Activated CD8-positive, alpha-beta memory T cell treated with anti-CD3 and anti-CD28 coated beads, Interleukin-2, amount 10 ng/mL, durations not matched to agents 7 days and 5 days (primary cell): ENCODE measurements at regions not wholly inside any gene's neighbourhood (a gene's known extent, or its start where the extent isn't known, plus 50 kb on each side); places are given as distances from the start of the nearest gene placed in this dataset.

Source experiments
- ATAC-seq: fragments of 150-1000 bp; cut with Tn5 transposase; one replicate; pipeline ENCODE4 v1.10.0; 2021; ENCODE audit warnings: moderate library complexity
- CTCF ChIA-PET: fragments of 350-600 bp; sonication (Branson Sonifier 250); formaldehyde crosslinking; loops from one replicate; lab custom pipeline; 2021; ENCODE audit warnings: antibody characterized with exemption; lab: Charles Lee
- DNase-seq: peaks from one replicate; pipeline ENCODE4 v3.0.0-alpha.2; 2020
- H3K27ac Mint-ChIP-seq: one replicate; pipeline ENCODE4 v1.8.0; 2021; ENCODE audit warnings: mild to moderate bottlenecking, mixed read lengths
- H3K27me3 Mint-ChIP-seq: one replicate; pipeline ENCODE4 v1.8.0; 2021; ENCODE audit warnings: mixed read lengths
- H3K36me3 Mint-ChIP-seq: one replicate; pipeline ENCODE4 v1.8.0; 2021; ENCODE audit warnings: mild to moderate bottlenecking, mixed read lengths
- H3K4me1 Mint-ChIP-seq: one replicate; pipeline ENCODE4 v1.8.0; 2021; ENCODE audit warnings: mixed read lengths
- H3K4me3 Mint-ChIP-seq: one replicate; pipeline ENCODE4 v1.8.0; 2021; ENCODE audit warnings: mild to moderate bottlenecking, moderate library complexity, mixed read lengths
- H3K9me3 Mint-ChIP-seq: one replicate; pipeline ENCODE4 v1.8.0; 2022; ENCODE audit warnings: low read depth, mixed read lengths

DNA sequence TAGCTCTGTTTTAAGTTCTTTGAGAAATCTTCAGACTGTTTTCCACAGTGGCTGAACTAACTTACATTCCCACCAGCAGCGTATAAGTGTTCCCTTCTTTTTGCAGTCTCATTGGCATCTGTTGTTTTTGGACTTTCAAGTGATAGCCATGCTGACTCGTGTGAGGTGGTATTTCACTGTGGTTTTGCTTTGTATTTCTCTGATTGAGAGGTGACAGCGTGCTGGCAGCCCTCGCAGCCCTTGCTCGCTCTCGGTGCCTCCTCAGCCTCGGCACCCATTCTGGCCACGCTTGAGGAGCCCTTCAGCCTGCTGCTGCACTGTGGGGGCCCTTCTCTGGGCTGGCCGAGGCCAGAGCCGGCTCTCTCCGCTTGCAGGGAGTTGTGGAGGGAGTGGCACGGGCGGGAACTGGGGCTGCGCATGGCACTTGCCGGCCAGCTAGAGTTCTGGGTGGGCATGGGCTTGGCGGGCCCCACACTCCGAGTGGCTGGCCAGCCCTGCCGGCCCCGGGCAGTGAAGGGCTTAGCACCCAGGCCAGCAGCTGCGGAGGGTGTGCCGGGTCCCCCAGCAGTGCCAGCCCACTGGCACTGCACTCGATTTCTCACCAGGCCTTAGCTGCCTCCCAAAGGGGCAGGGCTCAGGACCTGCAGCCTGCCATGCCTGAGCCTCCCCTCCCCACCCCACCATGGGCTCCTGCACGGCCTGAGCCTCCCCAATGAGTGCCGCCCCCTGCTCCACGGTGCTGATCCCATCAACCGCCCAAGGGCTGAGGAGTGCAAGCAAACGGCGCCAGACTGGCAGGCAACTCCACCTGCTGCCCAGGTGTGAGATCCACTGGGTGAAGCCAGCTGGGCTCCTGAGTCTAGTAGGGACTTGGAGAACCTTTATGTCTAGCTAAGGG, 151.8 kb downstream of the IRS1 start:
- H3K27ac Mint-ChIP-seq = no peak overlapping the region

DNA sequence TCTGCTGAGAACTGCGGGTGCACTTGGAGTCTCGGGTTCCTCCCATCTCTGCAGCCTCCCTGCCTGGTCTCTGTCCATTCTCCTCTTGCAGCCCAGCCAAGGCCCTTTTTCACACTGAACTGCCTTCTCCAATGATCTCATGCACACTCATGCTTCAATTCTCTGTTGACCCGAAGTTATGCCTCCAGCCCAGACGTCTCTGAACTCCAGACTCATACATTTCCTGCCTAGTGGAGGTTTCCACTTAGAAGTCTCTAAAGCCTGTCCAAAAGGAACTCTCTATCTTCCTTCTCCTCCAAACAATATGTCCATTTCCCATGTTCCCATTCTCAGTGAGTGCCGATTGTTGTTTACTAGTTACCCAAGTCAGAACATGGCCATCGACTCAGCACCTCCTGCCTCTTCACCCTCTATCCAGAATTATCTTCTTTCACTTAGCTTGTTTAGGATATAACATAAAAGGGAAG, 155.2 kb downstream of the IRS1 start:
- no peak overlapping the region for H3K4me3 Mint-ChIP-seq
- CTCF ChIA-PET = no interaction called here
- no peaks in the 10 kb centered on the region for H3K9me3 Mint-ChIP-seq
- peaks cover 3% of the 10 kb centered on the region for H3K4me1 Mint-ChIP-seq
- peaks cover 6% of the 10 kb centered on the region for H3K36me3 Mint-ChIP-seq
- peaks cover 6% of the 10 kb centered on the region for H3K27me3 Mint-ChIP-seq
- no peak for ATAC-seq
- DNase-seq = no peak
- H3K27ac Mint-ChIP-seq = no peak overlapping the region

More for the DNA sequence above, 151.8 kb downstream of the IRS1 start:
- peaks cover 2% of the 10 kb centered on the region for H3K9me3 Mint-ChIP-seq
- no peak for ATAC-seq
- peaks cover 18% of the 10 kb centered on the region for H3K36me3 Mint-ChIP-seq
- peaks cover 37% of the 10 kb centered on the region for H3K4me1 Mint-ChIP-seq
- DNase-seq = no peak
- H3K27me3 Mint-ChIP-seq = peaks cover 5% of the 10 kb centered on the region
- no peak overlapping the region for H3K4me3 Mint-ChIP-seq
- CTCF ChIA-PET = no interaction called here

DNA sequence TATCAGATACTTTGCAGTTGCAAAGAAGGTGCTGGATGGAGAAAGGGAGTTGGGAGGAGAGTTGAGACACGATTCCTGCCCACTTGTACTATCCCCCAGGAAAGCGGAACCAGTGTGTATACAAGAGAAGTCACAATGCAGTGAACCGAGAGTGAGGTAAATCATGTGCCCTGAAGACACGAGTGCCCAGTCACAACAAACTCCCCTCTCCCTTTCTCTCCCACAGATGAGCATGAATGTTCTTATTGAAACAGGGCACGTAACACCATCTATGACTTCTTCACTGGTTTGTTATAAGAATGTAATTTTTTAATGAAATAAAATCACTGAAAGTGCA, 155.7 kb downstream of the IRS1 start:
- Mint-ChIP-seq H3K27me3 (peaks cover 6% of the 10 kb centered on the region), H3K4me3 (no peak overlapping the region), H3K36me3 (peaks cover under 1% of the 10 kb centered on the region), H3K9me3 (no peaks in the 10 kb centered on the region), H3K27ac (no peak overlapping the region), H3K4me1 (peaks cover under 1% of the 10 kb centered on the region)
- CTCF ChIA-PET = no interaction called here
- DNase-seq (no peak), ATAC-seq (no peak)

DNA sequence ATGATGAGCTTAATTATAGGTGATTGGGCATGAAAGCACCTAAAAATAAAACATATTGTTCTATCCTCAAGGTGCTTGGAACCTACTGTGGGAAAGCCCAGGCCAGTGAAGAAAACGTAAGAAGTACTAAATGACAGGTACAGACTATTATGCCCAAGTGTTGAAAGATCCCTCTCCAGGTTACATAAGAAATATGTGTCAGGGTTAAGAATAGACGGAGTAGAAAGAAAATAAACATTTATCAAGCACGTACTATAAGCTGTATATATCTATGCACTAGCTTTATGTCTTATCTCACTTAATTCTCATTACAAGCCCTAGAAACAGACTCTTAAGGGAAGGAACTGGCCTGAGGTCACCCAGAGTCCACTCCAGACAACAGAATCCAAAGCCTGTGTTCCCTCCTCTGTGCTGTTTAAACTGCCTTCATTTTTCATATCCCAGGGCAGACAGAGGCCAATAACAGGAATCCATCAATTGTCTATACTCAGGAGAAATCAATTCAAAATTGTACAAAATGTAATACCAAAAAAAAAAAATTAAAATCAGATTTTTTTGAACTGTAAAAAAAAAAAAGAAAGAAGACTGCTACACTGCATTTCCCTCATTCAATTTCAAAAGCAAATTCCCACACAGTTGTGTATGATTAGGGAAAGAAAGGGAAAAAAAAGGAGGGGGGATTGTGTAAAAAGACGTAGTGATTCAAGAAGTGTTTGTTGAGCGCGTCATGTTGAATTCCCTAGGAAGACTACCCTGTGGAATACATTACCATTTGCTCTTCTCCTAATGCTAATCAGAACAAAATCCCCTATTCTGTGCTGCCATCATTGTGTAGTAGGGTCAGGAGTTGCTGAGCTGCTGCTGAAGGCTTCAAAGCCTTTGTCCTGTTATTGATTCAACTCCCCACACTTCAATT, 156.3 kb downstream of the IRS1 start:
- CTCF ChIA-PET = no interaction called here
- Mint-ChIP-seq H3K36me3 (no peaks in the 10 kb centered on the region), H3K4me3 (no peak overlapping the region), H3K27ac (no peak overlapping the region), H3K4me1 (no peaks in the 10 kb centered on the region), H3K9me3 (no peaks in the 10 kb centered on the region), H3K27me3 (peaks cover 6% of the 10 kb centered on the region)
- ATAC-seq (no peak), DNase-seq (no peak)

DNA sequence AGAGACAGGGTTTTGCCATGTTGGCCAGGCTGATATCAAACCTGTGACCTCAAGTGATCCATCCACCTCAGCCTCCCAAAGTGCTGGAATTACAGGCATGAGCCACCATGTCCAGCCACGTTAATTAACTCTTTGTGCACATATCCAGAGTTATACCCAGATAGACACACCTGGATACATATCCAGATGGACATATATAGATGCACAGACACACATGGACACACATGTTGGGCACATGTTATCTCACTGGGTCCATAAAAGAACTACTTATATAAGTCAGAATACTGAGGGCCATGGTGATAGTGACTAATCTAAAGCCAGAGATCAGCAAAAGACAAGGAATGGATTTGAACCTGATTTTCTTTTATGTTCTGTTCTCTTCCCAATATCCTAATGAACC, 158.6 kb downstream of the IRS1 start:
- no peak for ATAC-seq
- H3K4me1 Mint-ChIP-seq = no peaks in the 10 kb centered on the region
- peaks cover 10% of the 10 kb centered on the region for H3K27me3 Mint-ChIP-seq
- DNase-seq = no peak
- H3K27ac Mint-ChIP-seq = no peak overlapping the region
- no peak overlapping the region for H3K4me3 Mint-ChIP-seq
- CTCF ChIA-PET = no interaction called here
- no peaks in the 10 kb centered on the region for H3K9me3 Mint-ChIP-seq
- H3K36me3 Mint-ChIP-seq = no peaks in the 10 kb centered on the region

DNA sequence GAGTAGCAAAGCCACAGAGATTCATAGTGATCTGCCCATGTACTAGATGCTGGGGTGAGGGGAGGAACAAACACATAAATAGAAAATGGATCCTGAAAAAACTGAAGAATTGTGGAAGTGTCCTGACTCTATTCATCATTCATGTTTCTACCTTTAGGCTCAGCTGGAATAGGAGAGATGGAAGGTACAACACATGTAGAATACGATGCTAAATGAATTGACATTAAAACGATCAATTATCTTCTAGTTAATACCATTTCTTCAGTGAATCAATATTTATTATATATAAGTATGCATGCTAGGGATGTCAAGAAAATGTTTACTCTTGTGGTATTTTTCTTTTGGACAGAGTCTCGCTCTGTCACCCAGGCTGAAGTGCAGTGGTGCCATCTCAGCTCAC, 159.1 kb downstream of the IRS1 start:
- ATAC-seq (no peak), DNase-seq (no peak)
- no peaks in the 10 kb centered on the region for H3K9me3 Mint-ChIP-seq
- H3K4me1 Mint-ChIP-seq = no peaks in the 10 kb centered on the region
- no peak overlapping the region for H3K4me3 Mint-ChIP-seq
- CTCF ChIA-PET = no interaction called here
- no peaks in the 10 kb centered on the region for H3K36me3 Mint-ChIP-seq
- no peak overlapping the region for H3K27ac Mint-ChIP-seq
- peaks cover 10% of the 10 kb centered on the region for H3K27me3 Mint-ChIP-seq

DNA sequence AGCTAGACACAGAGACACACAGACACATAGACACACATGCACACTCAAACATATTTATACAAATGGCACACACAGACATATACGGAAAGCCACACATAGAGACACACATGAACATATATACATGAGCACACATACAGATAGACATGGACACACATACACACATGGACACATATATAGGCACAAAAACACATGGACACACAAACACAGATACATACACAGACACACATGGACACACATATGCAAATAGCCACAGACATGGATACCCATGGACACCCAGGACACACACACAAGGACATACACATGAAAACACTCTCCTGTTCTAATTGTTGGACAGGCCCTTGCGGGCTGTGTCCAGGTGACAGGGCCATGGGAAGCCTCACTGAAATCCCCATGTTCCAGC, 160.1 kb downstream of the IRS1 start:
- DNase-seq (no peak), ATAC-seq (no peak)
- no peaks in the 10 kb centered on the region for H3K36me3 Mint-ChIP-seq
- CTCF ChIA-PET = no interaction called here
- no peak overlapping the region for H3K27ac Mint-ChIP-seq
- H3K9me3 Mint-ChIP-seq = no peaks in the 10 kb centered on the region
- H3K4me3 Mint-ChIP-seq = no peak overlapping the region
- H3K4me1 Mint-ChIP-seq = no peaks in the 10 kb centered on the region
- H3K27me3 Mint-ChIP-seq = peaks cover 13% of the 10 kb centered on the region

DNA sequence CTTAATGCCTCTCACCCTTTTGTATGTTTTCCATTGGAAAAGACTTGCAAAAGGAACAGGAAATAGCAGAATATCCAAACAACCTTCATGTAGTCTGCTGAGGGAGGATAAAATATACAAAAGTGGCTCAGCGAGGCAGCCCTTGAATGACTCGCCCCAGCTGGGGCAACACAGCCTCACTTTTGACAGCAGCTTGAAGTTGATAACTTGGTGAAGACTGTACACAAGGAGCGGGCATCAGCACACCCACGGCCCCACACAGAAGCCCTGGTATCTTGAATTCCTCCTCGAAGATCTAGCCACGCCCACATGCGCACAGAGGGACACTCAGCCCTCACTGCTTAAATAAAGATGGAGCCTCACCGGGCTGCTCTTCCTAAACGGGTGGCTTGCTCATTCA, 161.0 kb downstream of the IRS1 start:
- ATAC-seq (no peak), DNase-seq (no peak)
- no peaks in the 10 kb centered on the region for H3K36me3 Mint-ChIP-seq
- CTCF ChIA-PET = no interaction called here
- peaks cover 12% of the 10 kb centered on the region for H3K27me3 Mint-ChIP-seq
- no peak overlapping the region for H3K27ac Mint-ChIP-seq
- H3K9me3 Mint-ChIP-seq = no peaks in the 10 kb centered on the region
- H3K4me3 Mint-ChIP-seq = no peak overlapping the region
- H3K4me1 Mint-ChIP-seq = no peaks in the 10 kb centered on the region

DNA sequence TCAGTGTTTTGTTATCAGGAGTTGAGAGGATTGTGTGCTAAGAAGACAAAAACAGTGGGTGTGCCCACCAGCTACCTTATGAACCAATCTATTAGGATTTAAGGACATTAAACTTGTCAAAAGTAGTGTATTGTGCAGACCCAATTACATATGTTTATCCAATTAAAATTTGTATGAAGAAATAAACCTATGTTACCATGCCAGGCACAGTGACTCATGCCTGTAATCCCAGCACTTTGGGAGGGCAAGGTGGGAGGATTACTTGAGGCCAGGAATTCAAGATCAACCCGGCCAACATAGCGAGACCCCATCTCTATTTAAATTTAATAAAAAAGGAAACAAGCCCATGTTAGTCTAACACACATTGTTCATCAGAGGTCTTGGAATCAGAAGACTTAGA, 162.2 kb downstream of the IRS1 start:
- Mint-ChIP-seq H3K36me3 (no peaks in the 10 kb centered on the region), H3K4me3 (no peak overlapping the region), H3K27ac (no peak overlapping the region), H3K9me3 (no peaks in the 10 kb centered on the region), H3K4me1 (no peaks in the 10 kb centered on the region), H3K27me3 (peaks cover 14% of the 10 kb centered on the region)
- CTCF ChIA-PET = no interaction called here
- DNase-seq (no peak), ATAC-seq (no peak)

DNA sequence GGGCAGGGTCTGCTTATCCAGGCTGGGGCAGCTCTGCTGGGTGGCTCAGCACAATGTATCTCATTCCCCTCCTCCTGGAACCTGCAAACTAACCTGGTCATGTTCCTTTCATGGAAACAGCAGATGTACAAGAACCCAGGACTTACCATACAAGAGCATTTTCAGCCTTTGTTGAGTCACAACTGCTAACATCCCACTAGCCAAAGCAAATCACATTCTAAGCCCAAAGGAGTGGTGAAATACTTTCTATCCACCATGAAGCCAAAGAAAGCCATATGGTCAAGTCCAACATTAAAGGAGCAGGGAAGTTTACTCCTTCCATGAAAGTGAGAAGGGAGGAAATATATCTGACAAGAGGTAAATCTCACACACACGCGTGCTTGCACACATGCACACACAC, 163.0 kb downstream of the IRS1 start:
- Mint-ChIP-seq H3K9me3 (no peaks in the 10 kb centered on the region), H3K36me3 (no peaks in the 10 kb centered on the region), H3K27me3 (peaks cover 14% of the 10 kb centered on the region), H3K4me1 (no peaks in the 10 kb centered on the region), H3K4me3 (no peak overlapping the region), H3K27ac (no peak overlapping the region)
- no peak for ATAC-seq
- CTCF ChIA-PET = no interaction called here
- no peak for DNase-seq

DNA sequence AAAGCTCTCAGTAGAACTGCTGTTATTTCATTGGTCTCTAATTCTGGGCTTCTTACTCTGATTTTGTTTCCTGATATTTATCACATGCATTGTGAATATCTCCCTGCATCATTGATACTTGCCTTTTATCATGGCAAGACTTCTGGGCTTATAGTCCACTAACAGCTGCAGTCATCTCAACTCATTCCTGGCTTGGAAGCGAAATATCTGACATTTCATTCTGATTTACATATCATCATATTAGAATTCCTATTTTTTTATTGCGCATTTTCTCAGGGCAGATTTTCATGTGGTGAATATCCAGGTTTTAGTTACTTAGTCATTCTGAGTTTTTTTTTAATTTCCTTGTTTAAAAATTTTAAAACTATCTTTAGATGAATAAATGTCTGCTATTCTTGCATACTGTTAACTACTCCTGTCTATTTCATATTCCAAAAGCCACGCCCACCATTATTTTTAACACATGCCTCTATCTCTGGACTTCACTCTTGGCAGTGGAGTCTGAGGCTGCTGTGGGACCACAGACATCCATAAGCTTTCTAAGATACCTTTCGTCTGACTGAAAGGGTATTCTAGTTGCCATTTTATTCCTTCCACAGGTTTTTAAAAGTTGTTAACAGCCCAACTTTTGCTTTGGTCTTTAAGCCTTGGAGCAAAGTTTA, 164.5 kb downstream of the IRS1 start:
- Mint-ChIP-seq H3K4me1 (no peaks in the 10 kb centered on the region), H3K36me3 (no peaks in the 10 kb centered on the region), H3K27ac (no peak overlapping the region), H3K27me3 (peaks cover 14% of the 10 kb centered on the region), H3K4me3 (no peak overlapping the region), H3K9me3 (no peaks in the 10 kb centered on the region)
- CTCF ChIA-PET = interaction anchor here (0.8 kb wide), 1 partner anchor 167 kb away, joined by 3 read pairs; no protein-coding TSS in a partner anchor
- ATAC-seq = no peak
- no peak for DNase-seq

DNA sequence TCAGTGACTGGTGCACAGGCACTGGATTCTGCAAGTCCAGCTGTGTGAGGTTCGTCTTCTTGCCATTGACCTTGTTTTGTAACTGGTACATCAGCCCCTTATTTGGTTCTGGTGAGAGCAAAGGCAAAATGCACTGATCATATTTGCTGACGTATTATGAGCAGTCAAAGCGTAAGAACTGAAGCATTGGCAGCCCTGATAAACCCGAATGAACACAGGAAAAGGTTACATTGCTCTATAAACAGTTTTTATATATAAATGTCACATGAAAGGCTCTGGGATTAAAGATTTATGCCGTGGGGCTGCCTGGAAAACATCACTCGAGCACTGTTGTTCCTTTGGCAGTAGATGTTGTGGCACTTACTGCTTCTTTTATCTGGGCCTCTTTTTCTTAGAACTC, 167.9 kb downstream of the IRS1 start:
- H3K27ac Mint-ChIP-seq = no peak overlapping the region
- CTCF ChIA-PET = no interaction called here
- H3K9me3 Mint-ChIP-seq = no peaks in the 10 kb centered on the region
- H3K27me3 Mint-ChIP-seq = peaks cover 16% of the 10 kb centered on the region
- no peak for ATAC-seq
- no peak overlapping the region for H3K4me3 Mint-ChIP-seq
- H3K36me3 Mint-ChIP-seq = no peaks in the 10 kb centered on the region
- H3K4me1 Mint-ChIP-seq = no peaks in the 10 kb centered on the region
- no peak for DNase-seq

DNA sequence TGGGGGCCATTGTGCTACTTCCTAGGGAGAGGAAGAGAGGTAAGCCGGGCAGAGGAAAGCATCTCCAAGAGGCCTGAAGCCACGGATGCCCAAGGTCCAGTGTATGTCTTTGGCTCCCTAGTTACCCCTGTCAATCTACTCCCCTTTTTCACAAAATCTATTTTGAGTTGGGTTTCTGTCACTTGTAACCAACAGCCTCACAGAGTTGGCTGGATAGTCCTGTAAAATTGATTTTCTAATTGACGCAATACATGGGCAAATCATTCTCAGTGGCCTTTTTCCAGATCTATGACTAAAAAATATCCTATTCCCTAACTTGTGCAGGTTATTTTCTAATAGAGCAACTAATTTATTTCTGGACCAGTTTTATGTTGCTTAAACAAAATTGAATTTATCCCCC, 168.4 kb downstream of the IRS1 start:
- Mint-ChIP-seq H3K4me3 (no peak overlapping the region), H3K4me1 (no peaks in the 10 kb centered on the region), H3K27me3 (peaks cover 15% of the 10 kb centered on the region), H3K36me3 (no peaks in the 10 kb centered on the region), H3K9me3 (no peaks in the 10 kb centered on the region), H3K27ac (no peak overlapping the region)
- no peak for ATAC-seq
- CTCF ChIA-PET = no interaction called here
- no peak for DNase-seq
